Left ventricle myocardium inferior (tissue), 1 donor: ENCODE measurements at regions not wholly inside any gene's neighbourhood (a gene's known extent, or its start where the extent isn't known, plus 50 kb on each side); places are given as distances from the start of the nearest gene placed in this dataset.
"Not testable (repeated sequence)": the region's sequence is repeated elsewhere in the genome, so short reads cannot be mapped to it uniquely, and the experiment has no call there.

Source experiments
- DNase-seq: peaks from one replicate; pipeline ENCODE4 v3.0.0-alpha.2; 2020
- H3K27ac ChIP-seq: fragments of 200-600 bp; replicated peaks from 2 replicates; pipeline ENCODE4 v1.8.0; 2021
- H3K27me3 ChIP-seq: fragments of 200-600 bp; 2 replicates; pipeline ENCODE4 v1.8.0; 2021; ENCODE audit warnings: low read depth
- H3K36me3 ChIP-seq: fragments of 200-600 bp; 2 replicates; pipeline ENCODE4 v1.8.0; 2021
- H3K4me1 ChIP-seq: fragments of 200-600 bp; 2 replicates; pipeline ENCODE4 v1.8.0; 2021
- H3K4me3 ChIP-seq: fragments of 200-600 bp; 2 replicates; pipeline ENCODE4 v1.8.0; 2021; ENCODE audit warnings: mild to moderate bottlenecking, moderate library complexity
- H3K9me3 ChIP-seq: fragments of 200-600 bp; replicated peaks from 2 replicates; pipeline ENCODE4 v1.8.0; 2021
- intact Hi-C: fragments of 100-400 bp; cut with micrococcal nuclease; formaldehyde crosslinking; loops from one replicate; pipeline ENCODE4 v1.11.0; 2022
- TF ChIP-seq, protein P1 (sequence below): fragments of 200-600 bp; IDR thresholded peaks from 2 replicates; pipeline ENCODE4 v1.8.0; 2021; ENCODE audit warnings: antibody characterized with exemption, mild to moderate bottlenecking, borderline replicate concordance
- donor health status: DM: no; HTN: yes; CAD: no; lungs with severe emphysema.

DNA sequence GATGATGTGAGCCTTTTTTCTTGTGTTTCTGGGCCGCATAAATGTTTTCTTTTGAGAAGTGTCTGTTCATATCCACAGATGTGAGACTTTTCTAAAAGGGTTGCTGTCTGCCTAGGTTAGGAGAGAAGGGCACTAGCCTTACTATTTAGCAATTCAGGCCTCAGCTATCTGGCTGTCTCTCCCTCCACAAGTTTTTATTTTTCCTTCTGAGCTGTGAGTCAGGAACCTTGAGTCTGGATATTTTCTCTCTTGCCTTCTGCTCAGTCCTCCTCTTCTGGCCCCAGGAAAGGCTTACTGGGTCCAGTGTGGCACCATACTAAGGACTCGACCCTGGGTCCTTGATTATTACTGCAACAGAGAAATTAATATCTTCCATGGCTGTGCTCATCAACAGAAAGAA lies 187.6 kb downstream of the CSNK1G3 start:
- no peaks in the 10 kb centered on the region for H3K36me3 ChIP-seq
- no peak for DNase-seq
- H3K27me3 ChIP-seq: no peaks in the 10 kb centered on the region
- intact Hi-C loops: no loop called here
- no peak overlapping the region for H3K27ac ChIP-seq
- no peaks in the 10 kb centered on the region for H3K9me3 ChIP-seq
- H3K4me1 ChIP-seq: peaks cover 33% of the 10 kb centered on the region
- no peak overlapping the region for H3K4me3 ChIP-seq
- TF ChIP-seq, protein P1, sequence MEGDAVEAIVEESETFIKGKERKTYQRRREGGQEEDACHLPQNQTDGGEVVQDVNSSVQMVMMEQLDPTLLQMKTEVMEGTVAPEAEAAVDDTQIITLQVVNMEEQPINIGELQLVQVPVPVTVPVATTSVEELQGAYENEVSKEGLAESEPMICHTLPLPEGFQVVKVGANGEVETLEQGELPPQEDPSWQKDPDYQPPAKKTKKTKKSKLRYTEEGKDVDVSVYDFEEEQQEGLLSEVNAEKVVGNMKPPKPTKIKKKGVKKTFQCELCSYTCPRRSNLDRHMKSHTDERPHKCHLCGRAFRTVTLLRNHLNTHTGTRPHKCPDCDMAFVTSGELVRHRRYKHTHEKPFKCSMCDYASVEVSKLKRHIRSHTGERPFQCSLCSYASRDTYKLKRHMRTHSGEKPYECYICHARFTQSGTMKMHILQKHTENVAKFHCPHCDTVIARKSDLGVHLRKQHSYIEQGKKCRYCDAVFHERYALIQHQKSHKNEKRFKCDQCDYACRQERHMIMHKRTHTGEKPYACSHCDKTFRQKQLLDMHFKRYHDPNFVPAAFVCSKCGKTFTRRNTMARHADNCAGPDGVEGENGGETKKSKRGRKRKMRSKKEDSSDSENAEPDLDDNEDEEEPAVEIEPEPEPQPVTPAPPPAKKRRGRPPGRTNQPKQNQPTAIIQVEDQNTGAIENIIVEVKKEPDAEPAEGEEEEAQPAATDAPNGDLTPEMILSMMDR: no peak

DNA sequence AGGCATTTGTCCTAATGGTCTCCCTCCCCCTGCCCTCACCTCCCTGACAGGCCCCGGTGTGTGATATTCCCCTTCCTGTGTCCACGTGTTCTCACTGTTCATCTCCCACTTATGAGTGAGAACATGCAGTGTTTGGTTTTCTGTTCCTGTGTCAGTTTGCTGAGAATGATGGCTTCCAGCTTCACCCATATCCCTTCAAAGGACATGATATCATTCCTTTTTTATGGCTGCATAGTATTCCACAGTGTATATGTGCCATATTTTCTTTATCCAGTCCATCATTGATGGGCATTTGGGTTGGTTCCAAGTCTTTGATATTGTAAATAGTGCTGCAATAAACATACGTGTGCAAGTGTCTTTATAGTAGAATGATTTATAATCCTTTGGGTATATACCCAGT lies 187.0 kb downstream of the CSNK1G3 start:
- H3K4me3 ChIP-seq, DNase-seq, H3K36me3 ChIP-seq, H3K27ac ChIP-seq, H3K9me3 ChIP-seq, intact Hi-C loops, H3K27me3 ChIP-seq: not testable (repeated sequence)
- H3K4me1 ChIP-seq: peaks cover 33% of the 10 kb centered on the region

DNA sequence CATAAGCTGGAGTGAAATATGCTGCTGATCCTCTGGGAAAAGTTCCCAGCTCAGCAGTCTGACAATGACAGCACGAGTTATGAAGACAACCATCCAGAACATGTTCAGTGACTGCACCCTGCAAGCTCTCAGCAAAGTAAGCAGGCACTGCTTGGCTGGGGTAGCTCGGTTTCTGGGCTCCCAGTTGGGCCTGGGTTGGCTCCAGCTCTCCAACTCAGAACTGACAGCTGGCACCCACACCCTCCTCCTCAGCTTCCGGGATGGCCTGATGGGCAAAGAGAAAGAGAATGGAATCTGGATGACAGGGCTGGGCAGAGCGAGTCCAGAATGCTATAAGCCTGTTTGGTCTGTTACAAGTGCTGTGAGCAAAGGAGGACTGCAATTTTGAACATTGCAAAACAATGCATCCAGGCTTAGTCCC lies 185.0 kb downstream of the CSNK1G3 start:
- Histone ChIP-seq H3K27me3 (no peaks in the 10 kb centered on the region), H3K9me3 (no peaks in the 10 kb centered on the region), H3K4me3 (no peak overlapping the region), H3K4me1 (peaks cover 39% of the 10 kb centered on the region), H3K27ac (peak overlapping the region; percentile 70), H3K36me3 (no peaks in the 10 kb centered on the region)
- TF ChIP-seq, protein P1: no peak
- intact Hi-C loops: no loop called here
- DNase-seq: peak; percentile 77

DNA sequence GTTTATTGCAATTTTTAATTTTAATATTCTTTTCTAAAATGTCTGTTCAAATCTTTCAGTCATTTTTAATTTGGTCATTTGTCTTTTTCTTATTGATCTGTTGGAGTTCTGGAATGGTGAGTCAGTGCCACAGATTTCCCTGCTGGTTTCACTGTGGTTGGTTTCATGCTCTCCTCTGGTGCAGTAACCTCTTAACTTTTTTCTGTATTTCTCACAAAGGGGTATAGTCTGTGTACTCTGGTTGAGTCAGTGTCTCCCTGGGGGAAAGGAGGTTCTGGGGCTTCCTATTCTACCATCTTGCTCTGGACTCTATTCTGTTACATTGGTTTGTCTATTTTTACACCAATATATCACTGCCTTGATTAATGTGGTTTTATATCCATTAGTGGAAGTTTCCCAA lies 178.8 kb downstream of the CSNK1G3 start:
- TF ChIP-seq, protein P1: no peak

DNA sequence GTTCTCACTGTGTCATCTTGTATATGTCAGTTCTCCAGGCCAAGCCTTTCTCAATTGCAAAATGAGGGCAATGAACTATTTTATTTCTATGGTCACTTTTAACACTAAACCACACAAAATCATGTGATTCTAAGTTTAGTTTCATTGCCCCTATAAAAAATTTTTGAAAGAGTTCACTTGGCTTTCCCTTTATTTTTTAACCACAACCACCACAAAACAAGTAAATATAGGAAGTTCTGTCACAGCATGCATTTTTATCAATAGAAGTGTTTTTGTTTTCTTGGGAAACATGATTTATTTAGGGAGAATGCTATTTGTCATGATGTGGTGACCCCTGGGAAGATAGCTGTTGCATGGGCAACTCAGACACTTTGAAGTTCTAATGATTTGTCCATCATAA lies 169.1 kb downstream of the CSNK1G3 start:
- H3K4me3 ChIP-seq: no peak overlapping the region
- intact Hi-C loops: no loop called here
- peaks cover 36% of the 10 kb centered on the region for H3K9me3 ChIP-seq
- no peaks in the 10 kb centered on the region for H3K27me3 ChIP-seq
- TF ChIP-seq, protein P1: no peak
- H3K4me1 ChIP-seq: no peaks in the 10 kb centered on the region
- H3K27ac ChIP-seq: no peak overlapping the region
- DNase-seq: no peak
- no peaks in the 10 kb centered on the region for H3K36me3 ChIP-seq

More for the DNA sequence above, 178.8 kb downstream of the CSNK1G3 start:
- no peak overlapping the region for H3K4me3 ChIP-seq
- no peak overlapping the region for H3K27ac ChIP-seq
- peaks cover 7% of the 10 kb centered on the region for H3K4me1 ChIP-seq
- intact Hi-C loops: no loop called here
- peaks cover 7% of the 10 kb centered on the region for H3K9me3 ChIP-seq
- no peaks in the 10 kb centered on the region for H3K36me3 ChIP-seq
- no peaks in the 10 kb centered on the region for H3K27me3 ChIP-seq
- DNase-seq: no peak

DNA sequence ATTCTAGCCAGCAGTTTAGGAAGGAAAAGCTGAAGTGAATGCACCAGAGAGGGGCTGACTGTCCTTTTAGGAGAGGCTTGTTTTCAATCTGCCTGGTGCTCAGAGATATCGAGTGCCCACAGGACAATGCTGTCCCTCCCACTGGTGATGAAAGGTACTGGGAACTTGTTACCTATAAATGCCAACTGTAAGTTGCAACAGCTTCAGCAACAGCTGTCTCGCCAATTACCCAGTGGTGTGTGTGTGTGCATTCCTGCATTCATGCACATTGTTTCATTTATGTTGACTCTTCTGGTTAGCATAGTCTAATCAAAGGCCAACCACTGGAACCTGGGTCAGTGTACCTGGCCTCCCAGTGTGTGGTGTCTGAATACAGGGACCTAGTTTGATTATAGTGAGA lies 161.1 kb downstream of the CSNK1G3 start:
- peak overlapping the region; percentile 22 for H3K27ac ChIP-seq
- intact Hi-C loops: no loop called here
- H3K4me3 ChIP-seq: no peak overlapping the region
- TF ChIP-seq, protein P1: no peak
- no peak for DNase-seq
- peaks cover 5% of the 10 kb centered on the region for H3K9me3 ChIP-seq
- no peaks in the 10 kb centered on the region for H3K27me3 ChIP-seq
- H3K36me3 ChIP-seq: no peaks in the 10 kb centered on the region
- peaks cover 25% of the 10 kb centered on the region for H3K4me1 ChIP-seq
